AG20443 (cell line): ENCODE measurements at regions not wholly inside any gene's neighbourhood (a gene's known extent, or its start where the extent isn't known, plus 50 kb on each side); places are given as distances from the start of the nearest gene placed in this dataset.
A peak's percentile ranks its signal among the peaks of the same experiment; 100 is the strongest.
"Not testable (repeated sequence)": the region's sequence is repeated elsewhere in the genome, so short reads cannot be mapped to it uniquely, and the experiment has no call there.

Source experiments
- DNase-seq: peaks from one replicate; pipeline ENCODE4 v3.0.0; 2012; ENCODE audit warnings: low spot score, mixed read lengths

DNA sequence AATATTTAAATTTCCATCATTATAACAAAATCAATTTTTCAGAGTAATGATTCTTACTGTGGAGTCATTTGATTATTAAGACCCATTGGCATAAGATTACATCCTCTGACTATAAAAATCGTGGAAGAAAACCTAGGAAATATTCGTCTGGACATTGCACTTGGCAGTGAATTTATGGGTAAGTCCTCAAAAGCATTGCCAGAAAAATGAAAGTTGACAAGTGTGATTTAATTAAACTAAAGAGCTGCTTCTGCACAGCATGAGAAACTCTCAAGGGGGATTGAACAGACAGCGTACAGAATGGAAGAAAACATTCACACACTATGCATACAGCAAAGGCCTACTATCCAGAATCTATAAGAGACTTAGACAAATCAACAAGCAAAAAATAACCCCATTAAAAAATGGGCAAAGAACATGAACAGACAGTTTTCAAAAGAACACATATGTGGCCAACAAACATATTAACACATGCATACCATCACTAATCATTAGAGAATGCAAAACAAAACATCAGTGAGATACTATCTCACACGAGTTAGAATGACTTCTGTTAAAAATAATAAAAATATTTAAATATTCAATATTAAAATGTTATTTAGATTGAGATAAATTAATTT lies 111.4 kb downstream of the CCDC74A start:
- not testable (repeated sequence) for DNase-seq

DNA sequence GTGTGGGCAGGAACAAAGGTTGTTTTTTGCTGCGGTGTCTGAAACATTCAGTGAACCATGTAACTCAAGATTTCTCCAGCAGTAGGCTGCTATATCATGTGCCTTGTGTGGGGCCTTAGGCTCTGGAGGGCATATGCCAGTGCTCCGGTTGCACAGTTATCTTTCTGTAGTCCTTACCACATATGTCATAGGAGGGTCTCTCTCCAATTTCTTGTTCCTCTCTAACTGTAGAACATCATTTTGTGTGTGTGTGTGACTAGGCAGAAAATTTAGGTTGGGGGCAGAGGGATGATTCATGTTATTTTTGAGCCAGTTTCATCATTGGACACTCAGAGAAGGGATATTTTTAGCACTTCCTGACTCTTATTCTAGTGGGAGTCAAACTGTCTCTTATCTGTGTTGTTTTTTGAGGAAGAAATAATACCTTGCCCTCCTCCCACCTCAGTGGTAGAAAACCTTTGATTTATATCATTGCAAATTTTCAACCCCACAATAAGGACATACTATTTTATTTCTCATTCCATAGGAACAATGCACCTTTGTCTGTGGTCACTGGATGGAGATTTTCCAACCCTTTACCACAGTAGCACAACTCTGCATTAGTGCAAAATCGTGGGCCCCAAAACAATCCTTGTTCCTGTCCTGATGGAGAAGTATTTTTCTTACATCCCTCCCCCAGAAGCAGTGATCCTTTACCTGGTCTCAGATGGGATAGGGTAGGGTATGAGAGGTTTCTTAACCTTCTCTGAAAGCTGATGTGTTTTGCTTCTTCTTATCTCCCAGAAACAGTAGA lies 113.9 kb downstream of the CCDC74A start:
- DNase-seq, result no peak

DNA sequence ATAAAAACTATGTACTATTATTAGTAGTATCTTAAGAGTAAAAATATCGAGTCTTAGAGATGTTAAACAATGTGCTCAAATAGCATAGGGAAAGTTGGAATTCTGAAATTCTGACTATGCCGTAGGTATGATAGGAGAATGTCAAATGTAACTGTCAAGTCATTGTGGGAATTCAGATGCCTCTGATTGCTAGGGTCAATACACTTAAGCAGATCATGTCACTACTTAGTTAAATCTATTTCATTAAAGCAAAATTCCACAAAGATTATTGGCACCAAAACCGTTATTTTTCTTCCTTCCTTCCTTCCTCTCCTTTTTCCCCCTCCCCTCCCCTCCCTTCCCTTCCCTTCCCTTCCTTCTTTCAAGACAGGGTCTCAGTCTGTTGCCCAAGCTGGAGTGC lies 115.5 kb downstream of the CCDC74A start:
- DNase-seq, result not testable (repeated sequence)

DNA sequence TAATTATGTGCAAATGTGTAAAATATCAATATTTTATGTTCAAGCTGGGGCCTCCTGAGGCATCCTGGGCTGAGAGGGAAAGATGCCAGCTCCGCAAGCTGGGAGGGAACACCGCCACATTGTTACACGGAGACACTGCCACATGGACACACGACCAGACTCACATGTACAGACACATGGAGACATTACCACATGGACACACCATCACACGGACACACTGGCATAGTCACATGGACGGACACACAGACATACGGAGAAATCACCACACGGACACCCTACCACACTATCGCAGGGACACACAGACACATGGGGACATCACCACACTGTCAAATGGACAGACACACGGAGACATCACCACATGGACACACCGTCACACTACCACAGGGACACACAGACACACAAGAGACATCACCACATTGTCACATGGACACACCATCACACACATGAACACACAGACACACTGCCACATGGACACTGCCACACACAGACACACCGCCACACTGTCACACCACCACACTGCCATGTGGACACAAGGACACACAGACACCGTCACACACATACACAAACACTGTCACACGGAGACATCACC lies 117.6 kb downstream of the CCDC74A start:
- DNase-seq, result no peak

DNA sequence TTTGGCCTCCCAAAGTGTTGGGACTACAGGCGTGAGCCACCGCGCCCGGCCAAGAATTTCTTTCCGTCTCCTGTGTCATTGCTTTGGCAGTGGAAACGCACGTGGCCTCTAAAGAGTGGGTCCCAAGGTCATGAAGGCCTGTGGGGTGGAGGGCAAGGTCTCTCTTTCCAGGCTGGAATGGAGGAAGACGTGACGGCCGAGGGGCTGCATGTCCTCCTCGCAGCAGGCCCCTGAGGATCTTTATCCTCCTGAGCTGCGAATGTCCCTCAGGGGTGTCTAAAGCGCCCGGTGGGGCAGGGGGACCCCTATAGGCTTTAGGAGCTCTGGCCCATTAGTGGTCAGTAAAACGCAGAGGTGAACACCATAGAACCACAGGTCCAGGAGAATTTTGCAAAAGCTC lies 118.5 kb downstream of the CCDC74A start:
- not testable (repeated sequence) for DNase-seq

DNA sequence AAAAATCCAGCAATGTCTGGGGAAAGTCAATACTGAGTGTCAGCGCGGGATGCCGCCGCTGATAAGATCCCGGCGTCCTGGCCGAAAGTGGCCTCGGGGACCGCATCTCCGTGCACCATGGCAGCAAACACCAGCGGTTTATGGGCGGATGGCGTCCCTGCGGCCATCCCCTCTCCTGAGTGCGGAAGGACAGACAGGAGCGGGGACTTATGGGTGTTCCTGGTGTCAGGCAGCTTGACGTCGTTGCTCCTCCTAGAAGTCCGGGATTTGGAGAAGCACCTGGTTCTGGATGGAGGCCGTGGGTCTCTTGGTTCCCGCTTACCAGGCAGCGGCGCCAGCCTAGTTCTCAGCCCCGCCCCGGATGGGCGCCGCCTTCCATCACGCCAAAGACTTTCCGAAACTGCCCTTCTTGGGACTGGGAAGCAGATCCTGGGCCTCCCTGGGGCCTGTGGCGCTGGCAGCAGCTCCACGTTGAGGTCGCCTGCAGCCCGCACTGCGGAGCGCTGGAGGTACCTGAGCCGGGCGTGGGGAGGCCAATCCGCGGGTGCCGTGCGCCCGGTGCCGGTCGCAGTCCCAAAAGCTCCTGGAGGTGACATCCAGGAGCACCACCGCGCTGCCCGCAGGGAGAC lies 119.1 kb downstream of the CCDC74A start:
- peak; percentile 29 for DNase-seq

DNA sequence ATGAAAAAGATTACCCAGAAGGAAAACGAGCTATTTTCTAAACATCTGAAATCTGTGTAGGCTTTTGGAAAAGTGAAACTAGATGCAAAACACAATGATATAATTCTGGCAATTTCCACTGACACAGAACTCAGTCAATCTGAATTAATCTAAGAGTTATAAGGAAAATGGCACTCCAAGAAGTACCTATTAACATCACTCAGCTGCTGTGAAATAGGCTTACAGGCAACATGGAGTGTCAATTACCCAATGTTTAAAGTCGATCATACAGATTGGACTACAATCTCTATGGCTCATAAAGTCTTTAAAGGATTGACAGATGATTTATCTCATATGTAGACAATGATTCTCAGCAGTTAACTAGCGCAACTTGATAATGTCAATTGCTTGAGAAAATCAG lies 120.9 kb downstream of the CCDC74A start:
- DNase-seq, result not testable (repeated sequence)

DNA sequence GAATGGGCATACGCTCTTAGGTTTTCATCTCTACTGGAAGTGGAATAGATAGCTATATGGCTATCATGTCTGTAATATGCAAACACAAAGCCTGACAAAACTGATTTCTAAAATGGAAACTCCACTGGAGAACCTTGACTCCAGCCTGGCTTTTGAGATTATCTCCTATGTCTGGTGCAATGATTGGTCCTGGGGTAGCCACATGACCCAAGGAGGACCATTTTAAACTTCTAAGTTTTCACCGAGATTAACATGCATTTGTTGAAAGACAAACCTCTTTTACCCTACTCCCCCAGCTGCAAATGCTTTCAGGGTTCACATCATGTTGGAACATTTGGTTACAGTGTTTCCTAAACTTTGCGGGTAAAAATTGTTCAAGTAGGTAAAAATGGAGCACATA lies 124.6 kb downstream of the CCDC74A start:
- DNase-seq, result not testable (repeated sequence)

DNA sequence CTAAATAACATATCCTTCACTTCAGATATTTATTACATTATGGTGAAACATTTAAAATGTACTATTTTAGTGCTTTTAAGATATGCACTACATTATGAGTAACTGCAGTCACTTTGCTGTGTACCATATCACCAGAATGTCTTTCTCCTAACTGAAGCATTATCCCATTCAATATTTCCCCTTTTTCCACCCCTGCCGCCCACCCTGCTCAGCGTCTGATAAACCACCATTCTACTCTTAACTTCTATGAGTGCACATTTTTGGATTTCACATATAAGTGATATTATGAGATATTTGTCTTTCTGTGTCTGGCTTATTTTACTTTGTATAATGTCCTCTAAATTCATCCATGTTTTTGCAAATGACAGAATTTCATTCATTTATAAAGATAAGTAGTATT lies 126.4 kb downstream of the CCDC74A start:
- DNase-seq, result not testable (repeated sequence)

DNA sequence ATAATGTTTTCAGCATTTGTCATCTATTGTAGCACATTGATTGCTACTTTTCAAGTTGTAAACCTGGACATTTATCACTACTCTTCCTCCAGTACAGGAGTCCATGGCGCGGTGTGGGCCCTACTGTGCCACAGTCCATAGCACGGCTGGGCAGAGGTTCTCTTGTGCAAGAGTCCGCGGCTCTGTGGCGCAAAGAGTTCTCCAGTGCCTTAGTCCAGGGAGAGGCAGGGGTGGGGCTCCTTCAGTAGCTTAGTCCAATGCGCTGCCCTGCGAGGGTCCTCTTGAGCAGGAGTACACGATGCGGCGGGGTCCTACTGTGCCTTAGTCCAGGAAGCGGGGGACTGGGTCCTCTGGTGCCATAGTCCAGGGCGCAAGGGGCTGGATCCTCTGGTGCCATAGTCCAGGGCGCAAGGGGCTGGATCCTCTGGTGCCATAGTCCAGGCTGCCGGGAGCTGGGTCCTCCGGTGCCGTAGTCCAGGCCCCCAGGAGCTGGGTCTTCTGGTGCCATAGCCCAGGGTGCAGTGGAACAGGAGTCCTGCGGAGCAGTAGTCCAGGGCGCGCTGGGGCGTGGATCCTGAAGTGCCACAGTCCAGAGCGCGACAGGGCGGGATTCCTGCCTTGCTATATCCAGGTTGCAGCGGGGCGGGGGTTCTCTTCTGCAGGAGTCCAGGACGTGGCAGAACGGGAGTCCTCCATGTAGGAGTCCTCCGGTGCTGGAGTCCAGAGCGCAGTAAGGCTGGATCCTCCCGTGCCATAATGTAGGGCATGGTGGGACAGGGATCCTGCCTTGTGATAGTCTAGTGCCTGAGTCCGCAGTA lies 129.3 kb downstream of the CCDC74A start:
- DNase-seq, result no peak

DNA sequence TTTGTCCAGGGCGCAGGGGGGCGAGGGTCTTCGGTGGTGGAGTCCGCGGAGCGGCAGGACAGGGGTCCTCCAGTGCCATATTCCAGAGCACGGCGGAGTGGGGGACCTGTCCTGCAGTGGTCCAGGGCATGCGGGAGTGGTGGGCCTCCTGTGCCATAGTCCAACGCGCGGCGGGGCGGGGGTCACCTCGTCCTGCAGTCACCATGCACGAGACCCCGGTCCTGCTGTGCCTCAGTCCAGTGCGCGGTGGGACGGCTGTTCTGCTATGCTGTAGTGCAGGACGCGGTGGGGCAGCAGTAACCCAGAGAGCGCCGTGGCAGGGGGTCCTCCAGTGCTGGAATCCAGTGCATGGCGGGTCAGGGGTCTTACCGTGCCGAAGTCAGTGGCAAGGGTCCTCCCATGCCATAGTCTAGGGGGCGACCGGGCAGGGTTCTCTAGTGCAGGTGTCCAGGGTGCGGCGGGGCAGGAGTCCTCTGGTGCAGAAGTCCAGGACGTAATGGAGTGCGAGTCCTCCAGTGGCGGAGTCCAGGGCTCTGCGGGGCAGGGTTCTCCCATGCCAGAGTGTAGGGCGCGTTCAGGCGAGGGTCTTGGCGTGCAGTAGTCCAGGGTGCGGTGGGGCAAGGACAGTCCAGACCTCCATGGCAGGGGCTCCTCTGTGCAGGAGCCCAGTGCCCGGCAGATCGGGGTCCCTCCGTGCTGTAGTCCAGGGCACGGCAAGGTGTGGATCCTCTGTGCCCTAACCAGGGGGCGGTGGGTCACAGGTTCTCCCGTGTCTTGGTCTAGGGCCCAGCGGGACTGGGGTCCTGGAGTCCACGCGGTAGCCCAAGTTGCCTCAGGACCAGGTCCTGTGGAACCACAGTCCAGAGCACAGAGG lies 130.4 kb downstream of the CCDC74A start:
- DNase-seq, result no peak

DNA sequence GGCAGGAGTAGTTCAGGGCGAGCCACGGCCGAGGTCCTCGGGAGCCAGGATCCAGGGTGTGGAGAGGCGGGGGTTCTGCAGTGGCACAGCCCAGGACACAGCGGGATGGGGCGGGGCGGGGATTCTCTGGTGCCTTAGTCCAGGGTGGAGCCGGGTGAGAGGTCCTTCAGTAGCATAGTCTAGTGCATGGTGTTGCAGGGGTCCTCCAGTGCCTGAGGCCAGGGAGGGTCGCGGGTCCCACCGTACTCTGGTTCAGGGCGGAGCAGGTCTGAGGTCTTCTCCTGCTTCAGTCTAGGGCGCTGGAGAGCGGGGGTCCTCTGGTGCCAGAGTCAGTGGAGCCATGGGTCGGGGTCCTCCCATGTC lies 131.1 kb downstream of the CCDC74A start:
- DNase-seq, result no peak

DNA sequence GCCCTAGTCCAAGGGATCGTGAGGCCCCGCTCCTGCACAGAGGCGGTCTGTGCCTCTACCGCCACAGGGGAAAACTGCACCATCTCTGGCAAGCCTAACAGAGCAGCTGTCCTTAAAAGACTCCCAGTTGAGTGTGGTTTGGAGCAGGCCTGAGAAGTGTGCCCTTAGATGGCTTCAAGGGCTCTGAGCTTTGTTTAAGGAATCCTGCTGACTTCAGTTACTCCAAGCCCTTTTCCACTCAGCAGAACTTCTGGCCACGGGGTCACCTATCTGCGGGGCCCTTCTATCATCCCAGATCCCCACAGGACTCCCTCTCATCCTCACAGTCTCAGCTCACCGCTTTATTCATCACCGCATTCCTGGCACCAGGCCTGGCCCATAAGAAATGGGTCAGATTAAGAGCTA lies 131.5 kb downstream of the CCDC74A start:
- no peak for DNase-seq

DNA sequence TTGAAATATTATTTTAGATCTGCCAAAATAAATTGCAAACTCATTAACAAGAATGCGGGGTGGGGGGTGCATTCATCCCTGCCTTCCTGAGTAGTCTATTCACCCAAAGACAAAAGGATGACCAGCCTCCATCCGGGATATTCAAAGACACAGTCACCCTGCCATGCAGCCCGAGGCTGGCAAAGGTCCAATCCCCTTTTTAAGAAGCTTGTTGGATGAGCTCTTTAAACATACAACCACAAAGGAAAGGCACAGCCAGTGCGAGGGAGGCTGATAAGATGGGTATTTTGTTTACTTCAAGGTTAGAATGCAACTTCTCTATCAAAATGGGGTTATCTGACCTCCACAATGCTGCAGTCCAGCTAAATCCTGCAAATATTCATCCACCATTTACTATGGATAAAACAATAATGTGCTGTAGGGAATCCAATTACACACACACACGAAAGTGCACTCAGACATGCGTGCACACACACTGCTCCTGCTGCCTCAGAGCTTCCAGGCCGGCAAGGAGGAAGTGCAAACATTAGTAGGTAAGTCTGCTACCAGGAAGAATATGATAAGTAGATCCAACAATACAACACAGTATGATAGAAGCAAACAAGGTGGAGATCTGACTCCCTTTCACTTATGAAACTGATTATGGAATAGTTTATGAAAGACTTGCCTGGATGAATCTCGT lies 133.6 kb downstream of the CCDC74A start:
- DNase-seq, result not testable (repeated sequence)

DNA sequence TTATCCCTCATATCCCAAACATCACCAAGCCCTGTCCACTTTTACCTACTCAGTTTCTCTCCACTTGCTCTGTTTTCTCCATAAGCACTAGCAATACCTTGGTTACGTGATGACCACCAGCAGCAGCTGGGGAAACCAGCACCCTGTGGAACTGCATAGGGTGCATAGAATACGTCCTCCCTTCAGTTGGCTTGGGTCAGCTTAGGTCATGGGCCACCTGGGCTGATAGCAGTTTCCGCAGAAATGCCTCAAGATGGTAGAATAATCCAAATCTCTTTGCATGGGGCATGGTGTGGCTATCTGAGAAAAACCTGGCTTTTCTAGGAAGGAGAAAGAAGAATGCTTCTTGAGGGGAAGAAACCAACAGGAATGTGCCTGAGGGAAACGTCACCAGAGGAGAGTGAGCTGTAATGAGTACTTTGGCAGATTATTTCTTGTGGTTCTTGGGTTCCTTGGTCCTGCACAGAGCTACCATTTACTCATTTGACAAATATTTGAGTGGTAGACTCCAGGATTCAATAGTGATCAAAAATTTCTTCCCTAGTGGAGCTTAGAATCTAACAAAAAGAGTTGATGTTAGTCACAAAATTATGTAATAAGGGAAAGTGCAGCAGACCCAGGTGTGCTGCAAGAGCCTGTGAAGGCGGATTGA lies 134.3 kb downstream of the CCDC74A start:
- not testable (repeated sequence) for DNase-seq

DNA sequence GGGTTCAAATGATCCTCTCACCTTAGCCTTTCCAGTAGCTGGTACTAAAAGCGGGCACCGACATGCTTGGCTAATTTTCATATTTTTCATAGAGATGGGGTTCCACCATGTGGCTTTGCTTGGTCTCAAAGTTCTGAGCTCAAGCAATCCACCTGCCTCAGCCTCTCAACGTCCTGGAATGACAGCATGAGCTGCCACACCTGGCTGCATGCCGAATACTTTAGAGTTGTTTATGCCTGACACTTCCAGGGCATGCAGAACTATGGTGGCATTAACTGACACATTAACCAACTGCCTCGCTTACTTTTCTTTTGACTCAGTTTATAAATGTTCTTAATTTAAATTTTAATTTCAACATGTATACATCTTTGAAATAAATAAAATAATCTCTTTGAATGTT lies 135.8 kb downstream of the CCDC74A start:
- DNase-seq, result not testable (repeated sequence)

DNA sequence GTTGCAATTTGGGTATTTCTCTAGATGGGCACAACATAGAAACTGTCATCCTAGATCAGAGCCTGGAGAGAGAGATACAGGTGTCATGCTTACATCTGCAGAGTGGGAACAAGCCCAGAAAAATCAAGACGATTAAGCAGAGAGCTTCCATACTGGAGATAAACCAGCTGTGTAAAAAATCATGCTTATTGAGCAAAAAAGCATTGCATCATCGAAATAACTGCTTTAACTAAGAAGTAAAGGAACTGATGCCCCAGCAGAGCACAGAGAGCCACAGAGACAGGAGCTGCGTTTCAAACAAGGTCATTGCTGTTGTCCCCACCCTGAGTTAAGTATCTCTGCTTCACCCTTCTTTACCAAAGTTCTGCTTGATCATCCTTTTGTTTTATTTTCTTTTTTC lies 138.0 kb downstream of the CCDC74A start:
- DNase-seq, result not testable (repeated sequence)

DNA sequence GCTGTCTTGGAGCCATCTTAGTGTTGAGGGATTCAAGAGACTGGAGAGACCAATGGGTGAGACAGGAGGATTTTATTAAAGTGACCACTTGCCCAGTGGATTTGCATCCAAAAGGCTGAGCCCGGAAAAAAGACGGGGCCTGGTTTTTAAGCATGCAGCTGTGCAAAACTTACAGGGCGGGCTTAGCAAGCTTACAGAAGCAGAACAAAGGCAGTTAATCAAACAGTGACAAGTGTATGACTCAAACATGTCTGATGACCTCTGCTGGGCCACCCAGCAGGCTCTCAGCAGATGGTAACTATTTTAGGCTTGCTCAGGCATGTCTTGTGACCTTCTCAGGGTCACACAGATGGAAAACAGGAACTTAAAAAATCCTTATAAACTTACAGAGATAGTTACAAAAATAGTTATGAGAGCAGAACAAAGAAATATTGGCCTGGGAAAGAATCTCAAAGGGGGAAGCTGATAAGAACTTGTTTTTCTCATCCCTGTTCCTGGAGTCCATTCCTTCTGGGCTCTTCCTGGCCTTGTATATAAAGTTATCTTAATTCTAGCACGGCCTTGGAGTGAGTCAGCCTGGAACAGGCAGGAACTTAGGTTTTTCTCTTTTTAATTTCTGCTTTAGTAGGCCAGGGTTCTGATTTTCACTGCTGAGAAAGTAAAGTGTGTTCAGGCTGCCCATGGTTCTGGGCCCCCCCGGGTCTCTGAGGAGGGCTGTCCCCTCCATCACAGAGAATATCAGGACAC lies 141.3 kb downstream of the CCDC74A start:
- DNase-seq, result peak; percentile 19

DNA sequence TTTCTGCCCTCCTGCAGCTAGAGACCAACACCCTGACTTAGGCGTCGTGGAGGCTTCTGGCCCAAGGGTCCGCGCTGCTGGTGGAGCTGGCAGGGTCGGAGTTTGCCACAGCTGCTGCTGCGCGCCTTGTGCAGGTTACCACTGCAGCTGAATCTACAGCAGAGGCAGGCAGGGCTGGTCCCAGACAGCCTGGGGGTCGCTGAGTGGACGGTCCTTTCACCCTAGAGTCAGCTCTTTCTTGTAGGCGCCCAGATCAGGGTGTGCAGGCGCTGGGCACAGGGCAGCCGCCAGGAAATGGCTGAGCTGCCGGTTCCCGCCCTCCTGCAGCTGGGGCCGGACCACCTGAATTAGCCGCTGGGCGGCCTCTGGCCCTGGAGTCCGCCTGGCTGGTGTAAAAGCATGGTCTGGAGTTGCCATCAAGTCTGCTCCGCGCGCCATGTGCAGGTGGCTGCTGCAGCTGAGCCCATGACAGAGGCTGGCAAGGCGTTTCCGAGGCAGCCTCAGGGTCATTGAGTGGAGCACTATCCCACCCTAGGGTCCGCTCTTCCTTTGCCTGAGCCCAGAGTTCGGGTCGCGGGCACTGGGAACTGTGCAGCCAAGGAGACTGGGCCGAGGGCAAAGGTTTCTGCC lies 144.3 kb downstream of the CCDC74A start:
- DNase-seq, result not testable (repeated sequence)
